Embryonic facial prominence (tissue), 1 donor: ENCODE measurements at regions not wholly inside any gene's neighbourhood (a gene's known extent, or its start where the extent isn't known, plus 50 kb on each side); places are given as distances from the start of the nearest gene placed in this dataset.
"Not testable (repeated sequence)": the region's sequence is repeated elsewhere in the genome, so short reads cannot be mapped to it uniquely, and the experiment has no call there.

Experiments used
- DNase-seq: peaks from one replicate; pipeline ENCODE4 v3.0.0-alpha.2; 2016; ENCODE audit errors: extremely low spot score

- not testable (repeated sequence) for DNase-seq
These were observed 338.8 kb upstream of the VRK2 start for GRCh38 chr2:57707794-57708193.

- no peak for DNase-seq
These were observed 334.6 kb upstream of the VRK2 start for GRCh38 chr2:57711991-57712390.

GRCh38 chr2:57720728-57721627 lies 325.6 kb upstream of the VRK2 start:
- peak; percentile 61 for DNase-seq

- DNase-seq, result no peak
These were observed 321.2 kb upstream of the VRK2 start for GRCh38 chr2:57725337-57725947.

- DNase-seq, result no peak
These were observed 320.3 kb upstream of the VRK2 start for GRCh38 chr2:57726294-57726693.

- DNase-seq, result no peak
These were observed 317.9 kb upstream of the VRK2 start for GRCh38 chr2:57728691-57729090.

- DNase-seq, result no peak
These were observed 312.6 kb upstream of the VRK2 start for GRCh38 chr2:57733956-57734355.

GRCh38 chr2:57740891-57741290 lies 305.7 kb upstream of the VRK2 start:
- DNase-seq, result no peak

- DNase-seq, result no peak
These were observed 293.0 kb upstream of the VRK2 start for GRCh38 chr2:57753636-57754035.

GRCh38 chr2:57758686-57759085 lies 287.9 kb upstream of the VRK2 start:
- DNase-seq, result no peak

GRCh38 chr2:57759131-57759530 lies 287.5 kb upstream of the VRK2 start:
- DNase-seq, result no peak

- DNase-seq, result peak; percentile 64
These were observed 286.7 kb upstream of the VRK2 start for GRCh38 chr2:57759822-57760300.

GRCh38 chr2:57760381-57760801 lies 286.2 kb upstream of the VRK2 start:
- no peak for DNase-seq

- DNase-seq, result no peak
These were observed 269.7 kb upstream of the VRK2 start for GRCh38 chr2:57776916-57777315.

GRCh38 chr2:57782587-57782986 lies 264.0 kb upstream of the VRK2 start:
- DNase-seq, result no peak

- DNase-seq, result no peak
These were observed 253.3 kb upstream of the VRK2 start for GRCh38 chr2:57793310-57793709.

- no peak for DNase-seq
These were observed 250.1 kb upstream of the VRK2 start for GRCh38 chr2:57796527-57796926.

GRCh38 chr2:57798346-57798745 lies 248.3 kb upstream of the VRK2 start:
- no peak for DNase-seq

GRCh38 chr2:57802243-57802642 lies 244.4 kb upstream of the VRK2 start:
- no peak for DNase-seq

- DNase-seq, result no peak
These were observed 241.6 kb upstream of the VRK2 start for GRCh38 chr2:57804971-57805370.

GRCh38 chr2:57806449-57806968 lies 240.1 kb upstream of the VRK2 start:
- no peak for DNase-seq

- no peak for DNase-seq
These were observed 237.4 kb upstream of the VRK2 start for GRCh38 chr2:57809230-57809629.

GRCh38 chr2:57821088-57821487 lies 225.5 kb upstream of the VRK2 start:
- no peak for DNase-seq
